AG04449 (cell line): ENCODE measurements at regions not wholly inside any gene's neighbourhood (a gene's known extent, or its start where the extent isn't known, plus 50 kb on each side); places are given as distances from the start of the nearest gene placed in this dataset.

ENCODE experiments used
- CTCF ChIA-PET: fragments of 350-600 bp; formaldehyde crosslinking; extraction: SDS; loops from one replicate; lab custom pipeline; 2021; ENCODE audit warnings: antibody characterized with exemption; lab: Yijun Ruan, JAX
- POLR2A ChIA-PET: fragments of 400-600, 350-600 bp; formaldehyde crosslinking; extraction: SDS; loops from one replicate; lab custom pipeline; 2020; ENCODE audit warnings: antibody characterized with exemption, inconsistent platforms; lab: Yijun Ruan, JAX
- DNase-seq: peaks from one replicate; pipeline ENCODE4 v3.0.0-alpha.2; 2010; ENCODE audit warnings: low read depth, low spot score
- H3K4me3 ChIP-seq: 2 replicates; pipeline ENCODE4 v1.5.1; 2011; ENCODE audit warnings: low read depth, mild to moderate bottlenecking, control low read depth, low read length
- TF ChIP-seq, protein P1 (sequence below): IDR thresholded peaks from one replicate; pipeline ENCODE4 v1.5.1; 2011; ENCODE audit warnings: mild to moderate bottlenecking, moderate library complexity, low read length, control low read depth, inconsistent platforms; ENCODE audit not compliant: insufficient read depth; ENCODE audit errors: missing control alignments

DNA sequence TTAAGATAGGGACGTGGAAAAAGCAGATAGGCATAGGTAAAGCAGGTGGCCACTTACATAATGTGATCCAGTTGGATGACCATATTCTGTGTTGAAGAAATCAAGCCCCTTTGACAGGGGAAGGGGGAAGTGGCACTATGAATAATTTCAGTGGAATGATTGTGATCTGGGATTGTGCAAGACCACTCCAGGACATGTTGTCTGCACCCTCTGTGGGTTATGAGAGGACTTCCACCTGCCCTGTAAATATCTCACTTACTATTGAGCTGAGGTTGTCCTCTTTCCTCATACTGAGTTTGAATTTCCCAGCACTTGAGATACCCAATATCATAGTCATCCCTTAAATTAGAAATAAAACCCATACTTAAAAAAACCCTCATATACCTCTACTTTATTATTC, 220.7 kb downstream of the IRS1 start:
- POLR2A ChIA-PET: no interaction called here
- CTCF ChIA-PET: interaction anchor here (1.4 kb wide), 1 partner anchor 49 kb away, joined by 4 read pairs; no protein-coding TSS in a partner anchor
- DNase-seq: no peak
- TF ChIP-seq, protein P1, sequence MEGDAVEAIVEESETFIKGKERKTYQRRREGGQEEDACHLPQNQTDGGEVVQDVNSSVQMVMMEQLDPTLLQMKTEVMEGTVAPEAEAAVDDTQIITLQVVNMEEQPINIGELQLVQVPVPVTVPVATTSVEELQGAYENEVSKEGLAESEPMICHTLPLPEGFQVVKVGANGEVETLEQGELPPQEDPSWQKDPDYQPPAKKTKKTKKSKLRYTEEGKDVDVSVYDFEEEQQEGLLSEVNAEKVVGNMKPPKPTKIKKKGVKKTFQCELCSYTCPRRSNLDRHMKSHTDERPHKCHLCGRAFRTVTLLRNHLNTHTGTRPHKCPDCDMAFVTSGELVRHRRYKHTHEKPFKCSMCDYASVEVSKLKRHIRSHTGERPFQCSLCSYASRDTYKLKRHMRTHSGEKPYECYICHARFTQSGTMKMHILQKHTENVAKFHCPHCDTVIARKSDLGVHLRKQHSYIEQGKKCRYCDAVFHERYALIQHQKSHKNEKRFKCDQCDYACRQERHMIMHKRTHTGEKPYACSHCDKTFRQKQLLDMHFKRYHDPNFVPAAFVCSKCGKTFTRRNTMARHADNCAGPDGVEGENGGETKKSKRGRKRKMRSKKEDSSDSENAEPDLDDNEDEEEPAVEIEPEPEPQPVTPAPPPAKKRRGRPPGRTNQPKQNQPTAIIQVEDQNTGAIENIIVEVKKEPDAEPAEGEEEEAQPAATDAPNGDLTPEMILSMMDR: no peak
- H3K4me3 ChIP-seq: no peak overlapping the region

DNA sequence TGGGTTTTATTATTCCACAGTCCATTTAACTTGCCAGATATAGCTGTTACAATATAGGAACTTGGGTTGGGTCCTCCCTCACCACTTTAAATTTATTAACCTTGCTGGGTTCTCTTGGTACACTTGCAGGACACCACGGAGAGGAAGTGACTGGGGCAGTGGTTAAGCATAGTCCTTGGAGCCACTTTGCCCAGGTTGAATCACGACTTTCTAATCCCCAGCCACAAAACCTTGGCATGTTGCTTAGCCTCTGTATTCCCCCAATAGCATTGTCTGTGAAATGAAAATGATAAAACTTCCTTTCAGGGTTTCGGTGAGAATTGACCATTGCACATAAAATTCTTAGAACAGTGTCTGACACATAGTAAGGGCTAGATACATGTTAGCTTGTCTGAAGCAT, 221.2 kb downstream of the IRS1 start:
- H3K4me3 ChIP-seq: no peak overlapping the region
- TF ChIP-seq, protein P1: no peak
- POLR2A ChIA-PET: no interaction called here
- CTCF ChIA-PET: no interaction called here
- DNase-seq: no peak

DNA sequence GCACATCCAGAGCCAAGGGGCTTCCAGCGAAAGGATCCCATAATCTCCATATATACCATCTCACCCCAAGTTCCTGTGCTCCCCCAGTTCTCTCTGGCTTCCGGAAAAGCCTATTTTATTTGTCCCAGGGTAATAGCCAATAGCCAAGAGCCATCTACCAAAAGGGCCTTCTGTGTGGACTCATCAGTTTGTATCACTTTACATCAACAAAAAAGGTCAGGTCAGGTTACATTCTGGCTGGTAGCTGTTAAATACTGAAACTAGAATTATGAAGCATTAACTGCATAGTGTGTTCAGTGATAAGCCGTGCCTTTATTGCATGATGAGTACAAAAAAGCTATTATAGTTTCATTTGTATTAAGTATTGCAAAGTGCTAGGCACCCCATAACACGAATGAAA, 223.7 kb downstream of the IRS1 start:
- TF ChIP-seq, protein P1: no peak
- ChIA-PET POLR2A (no interaction called here), CTCF (interaction anchor here (0.6 to 1.2 kb wide), 2 partner anchors 11 to 1931 kb away, joined by 3 to 4 read pairs; no protein-coding TSS in a partner anchor)
- H3K4me3 ChIP-seq: no peak overlapping the region
- no peak for DNase-seq

DNA sequence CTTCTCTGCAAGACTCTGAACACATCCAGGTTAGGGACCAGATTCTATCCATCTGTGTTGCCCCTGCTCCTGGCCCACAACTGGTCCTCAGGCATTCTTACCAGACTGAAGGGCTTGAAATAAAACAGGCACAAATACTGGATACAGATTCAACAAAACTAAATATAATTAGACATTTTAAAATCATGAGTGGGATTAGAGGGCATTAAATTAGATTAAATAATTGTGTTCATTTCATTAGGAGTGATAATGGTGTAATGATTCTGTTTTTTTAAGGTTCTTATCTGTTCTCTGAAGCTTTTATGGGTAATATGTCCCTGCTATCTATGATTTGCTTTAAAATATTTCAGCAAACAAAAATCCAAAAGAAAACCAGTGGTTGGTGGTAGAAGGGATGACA, 226.5 kb downstream of the IRS1 start:
- CTCF ChIA-PET: no interaction called here
- no peak for DNase-seq
- POLR2A ChIA-PET: no interaction called here
- TF ChIP-seq, protein P1: no peak
- no peak overlapping the region for H3K4me3 ChIP-seq

DNA sequence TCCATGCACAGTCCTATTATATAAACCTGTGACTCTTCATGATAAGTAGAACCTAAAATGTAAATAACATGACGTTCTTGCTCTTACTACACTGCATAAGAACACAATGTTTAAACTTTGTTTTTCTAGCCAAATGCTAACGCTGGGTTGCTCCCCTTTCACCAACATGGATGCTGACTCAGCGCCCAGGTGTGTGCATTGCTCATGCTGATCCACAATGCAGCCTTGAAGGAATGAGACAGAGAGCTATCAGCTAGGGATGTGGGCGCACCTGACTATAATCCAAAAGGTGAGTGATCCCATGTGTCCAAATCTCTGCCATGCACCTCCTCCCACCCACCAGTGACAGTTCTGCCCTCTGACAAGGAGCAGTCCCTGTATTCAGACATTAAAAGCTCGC, 235.0 kb downstream of the IRS1 start:
- CTCF ChIA-PET: interaction anchor here (1.5 kb wide), 1 partner anchor 12 kb away, joined by 4 read pairs; no protein-coding TSS in a partner anchor
- DNase-seq: no peak
- no peak overlapping the region for H3K4me3 ChIP-seq
- TF ChIP-seq, protein P1: no peak
- POLR2A ChIA-PET: no interaction called here

DNA sequence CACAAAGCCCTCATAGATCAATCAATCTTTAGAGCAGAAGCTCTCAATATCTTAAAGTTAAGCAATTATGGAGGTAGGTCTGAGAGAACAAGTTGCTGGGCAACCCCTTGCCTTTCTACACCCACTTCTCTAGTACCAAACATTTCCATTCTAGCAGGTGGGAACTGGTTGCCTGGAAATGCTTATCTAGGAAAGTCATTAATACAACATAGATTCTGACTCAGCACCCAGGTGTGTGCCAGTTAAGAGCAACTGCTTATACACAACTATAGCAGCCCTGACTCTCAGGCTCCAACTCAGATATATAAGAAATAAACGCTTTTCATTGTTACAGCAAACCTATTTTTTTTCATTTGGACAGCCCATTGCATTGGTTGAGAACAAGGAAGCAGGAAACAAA, 237.7 kb downstream of the IRS1 start:
- POLR2A ChIA-PET: no interaction called here
- TF ChIP-seq, protein P1: no peak
- CTCF ChIA-PET: no interaction called here
- DNase-seq: no peak
- no peak overlapping the region for H3K4me3 ChIP-seq
